ENCODE measurements at regions not wholly inside any gene's neighbourhood (a gene's known extent, or its start where the extent isn't known, plus 50 kb on each side); places are given as distances from the start of the nearest gene placed in this dataset.

GRCh38 chr3:24591191-24591590, 96.5 kb upstream of the THRB start:
- H3K27me3 ChIP-seq (ENCODE audit: control insufficient read depth, extremely low read depth, insufficient read depth, low read length) = no peaks in the 10 kb centered on the region
- H2AFZ ChIP-seq (ENCODE audit: control insufficient read depth, low read length) = no peak overlapping the region
- DNase-seq (ENCODE audit: low read depth, low spot score) (no peak), FAIRE-seq (no peak)
- no peaks in the 10 kb centered on the region for H3K36me3 ChIP-seq (ENCODE audit: control insufficient read depth in 2 of 2, extremely low read depth in 1 of 2, insufficient read depth in 2 of 2, low read length in 2 of 2)
- no peaks in the 10 kb centered on the region for H3K79me2 ChIP-seq (ENCODE audit: control insufficient read depth, insufficient read depth, low read length)
- dilution Hi-C loops (cut with MboI; ENCODE audit: extremely low pct_ligation_motif_present, low sequenced_read_pairs) = no loop called here
- peaks cover 37% of the 10 kb centered on the region for H3K4me1 ChIP-seq (ENCODE audit: control insufficient read depth, extremely low read depth, insufficient read depth, low read length)
- H3K9me3 ChIP-seq (ENCODE audit: control insufficient read depth, low read depth, low read length) = no peaks in the 10 kb centered on the region
- H3K9me1 ChIP-seq (ENCODE audit: control insufficient read depth, extremely low read depth, insufficient read depth, low read length) = no peaks in the 10 kb centered on the region
- H3K9ac ChIP-seq (ENCODE audit: control insufficient read depth, extremely low read depth, insufficient read depth, low read length) = no peak overlapping the region
- H3K4me2 ChIP-seq (ENCODE audit: control insufficient read depth, extremely low read depth, insufficient read depth, low read depth, low read length) = peak overlapping the region; percentile 25
- no peaks in the 10 kb centered on the region for H4K20me1 ChIP-seq (ENCODE audit: control insufficient read depth, extremely low read depth, insufficient read depth, low read length)
- H3K27ac ChIP-seq (ENCODE audit: control insufficient read depth, insufficient read depth, low read length) = peak overlapping the region; percentile 81
- H3K4me3 ChIP-seq (ENCODE audit: control insufficient read depth in 2 of 3, extremely low read depth in 1 of 3, insufficient read depth in 2 of 3, low read depth in 1 of 3, low read length in 3 of 3) = no peak overlapping the region
- TF ChIP-seq CTCF (optimal IDR thresholded peaks at IDR 0.05 in 1 of 3, IDR thresholded peaks at IDR 0.05 in 1 of 3, conservative IDR thresholded peaks at IDR 0.05 in 1 of 3; ENCODE audit: extremely low read depth in 1 of 3, insufficient read depth in 2 of 3, low read length in 3 of 3) (no peak), EZH2 (IDR thresholded peaks at IDR 0.05; ENCODE audit: low read length) (no peak)

GRCh38 chr3:24591661-24592555, 97.3 kb upstream of the THRB start:
- Histone ChIP-seq H3K9me1 (ENCODE audit: control insufficient read depth, extremely low read depth, insufficient read depth, low read length) (no peaks in the 10 kb centered on the region), H3K9me3 (ENCODE audit: control insufficient read depth, low read depth, low read length) (no peaks in the 10 kb centered on the region), H4K20me1 (ENCODE audit: control insufficient read depth, extremely low read depth, insufficient read depth, low read length) (no peaks in the 10 kb centered on the region), H3K9ac (ENCODE audit: control insufficient read depth, extremely low read depth, insufficient read depth, low read length) (peak overlapping the region; percentile 33), H2AFZ (ENCODE audit: control insufficient read depth, low read length) (peak overlapping the region; percentile 45), H3K4me1 (ENCODE audit: control insufficient read depth, extremely low read depth, insufficient read depth, low read length) (peaks cover 44% of the 10 kb centered on the region), H3K4me3 (ENCODE audit: control insufficient read depth in 2 of 3, extremely low read depth in 1 of 3, insufficient read depth in 2 of 3, low read depth in 1 of 3, low read length in 3 of 3) (peak overlapping the region in 1 of 3 experiments; percentile 36), H3K4me2 (ENCODE audit: control insufficient read depth, extremely low read depth, insufficient read depth, low read depth, low read length) (peak overlapping the region; percentile 65), H3K79me2 (ENCODE audit: control insufficient read depth, insufficient read depth, low read length) (no peaks in the 10 kb centered on the region), H3K36me3 (ENCODE audit: control insufficient read depth in 2 of 2, extremely low read depth in 1 of 2, insufficient read depth in 2 of 2, low read length in 2 of 2) (no peaks in the 10 kb centered on the region), H3K27ac (ENCODE audit: control insufficient read depth, insufficient read depth, low read length) (peak overlapping the region; percentile 81), H3K27me3 (ENCODE audit: control insufficient read depth, extremely low read depth, insufficient read depth, low read length) (no peaks in the 10 kb centered on the region)
- dilution Hi-C loops (cut with MboI; ENCODE audit: extremely low pct_ligation_motif_present, low sequenced_read_pairs) = no loop called here
- DNase-seq (ENCODE audit: low read depth, low spot score) (peak; percentile 70), FAIRE-seq (peak; percentile 99)
- TF ChIP-seq EZH2 (IDR thresholded peaks at IDR 0.05; ENCODE audit: low read length) (no peak), CTCF (optimal IDR thresholded peaks at IDR 0.05 in 1 of 3, IDR thresholded peaks at IDR 0.05 in 1 of 3, conservative IDR thresholded peaks at IDR 0.05 in 1 of 3; ENCODE audit: extremely low read depth in 1 of 3, insufficient read depth in 2 of 3, low read length in 3 of 3) (no peak)
